HG03045 (cell line): ENCODE measurements at regions not wholly inside any gene's neighbourhood (a gene's known extent, or its start where the extent isn't known, plus 50 kb on each side); places are given as distances from the start of the nearest gene placed in this dataset.

ENCODE experiments used
- ATAC-seq: cut with Tn5 transposase; IDR thresholded peaks from one replicate; pipeline ENCODE4 v1.9.1; 2021; ENCODE audit warnings: mild to moderate bottlenecking, moderate library complexity; ENCODE audit not compliant: unreplicated experiment

DNA sequence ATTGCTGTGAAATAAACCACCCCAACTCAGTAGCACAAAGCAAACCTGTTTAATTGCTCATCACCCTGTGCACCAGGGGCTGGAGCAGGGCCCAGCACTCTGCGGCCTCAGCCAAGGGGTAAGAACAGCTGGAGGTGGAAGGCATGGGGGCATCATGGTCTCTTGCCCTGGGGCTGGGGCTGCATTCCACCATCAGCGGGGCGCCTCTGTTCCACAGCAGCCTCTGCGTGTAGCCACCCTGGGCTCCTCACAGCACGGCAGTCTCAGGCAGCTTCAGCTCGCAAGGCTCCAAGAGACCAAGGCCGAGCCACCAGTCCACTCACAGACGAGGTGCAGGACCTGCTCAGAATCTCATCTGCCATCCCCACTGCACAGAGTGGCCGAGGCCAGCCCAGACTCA lies 630.7 kb downstream of the TBC1D22A start:
- no peak for ATAC-seq

DNA sequence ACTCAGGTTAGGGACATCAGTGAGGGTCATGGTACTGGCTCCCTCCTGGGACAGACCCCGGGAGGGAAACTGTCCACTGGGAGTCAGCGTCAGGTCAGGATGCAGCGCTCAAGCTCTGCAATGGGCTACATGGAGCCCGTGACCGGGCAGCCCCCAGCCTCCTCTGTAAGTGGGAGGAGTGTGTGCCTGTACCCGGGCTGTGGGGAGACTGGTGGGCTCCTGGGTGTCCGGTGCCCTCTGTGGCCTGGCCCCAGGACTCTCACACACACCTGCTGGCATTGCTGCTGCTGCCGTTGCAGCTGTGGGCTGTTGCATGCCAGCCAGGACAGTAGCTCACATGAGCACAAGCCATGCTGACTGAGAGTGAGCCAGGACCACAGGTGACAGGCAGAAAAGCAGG lies 630.3 kb downstream of the TBC1D22A start:
- no peak for ATAC-seq

DNA sequence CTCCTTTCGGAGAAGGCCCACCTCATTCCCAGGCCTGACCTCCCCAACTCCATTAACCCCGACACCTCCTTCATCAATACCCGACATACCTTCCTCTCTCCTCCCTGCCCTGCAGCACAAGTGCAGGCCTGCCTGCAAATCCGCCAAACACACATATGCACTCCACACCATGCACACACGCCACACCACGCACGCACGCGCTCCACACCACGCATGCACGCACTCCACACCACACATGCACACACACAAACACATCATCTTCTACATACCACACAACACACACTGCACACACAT lies 629.6 kb downstream of the TBC1D22A start:
- no peak for ATAC-seq

DNA sequence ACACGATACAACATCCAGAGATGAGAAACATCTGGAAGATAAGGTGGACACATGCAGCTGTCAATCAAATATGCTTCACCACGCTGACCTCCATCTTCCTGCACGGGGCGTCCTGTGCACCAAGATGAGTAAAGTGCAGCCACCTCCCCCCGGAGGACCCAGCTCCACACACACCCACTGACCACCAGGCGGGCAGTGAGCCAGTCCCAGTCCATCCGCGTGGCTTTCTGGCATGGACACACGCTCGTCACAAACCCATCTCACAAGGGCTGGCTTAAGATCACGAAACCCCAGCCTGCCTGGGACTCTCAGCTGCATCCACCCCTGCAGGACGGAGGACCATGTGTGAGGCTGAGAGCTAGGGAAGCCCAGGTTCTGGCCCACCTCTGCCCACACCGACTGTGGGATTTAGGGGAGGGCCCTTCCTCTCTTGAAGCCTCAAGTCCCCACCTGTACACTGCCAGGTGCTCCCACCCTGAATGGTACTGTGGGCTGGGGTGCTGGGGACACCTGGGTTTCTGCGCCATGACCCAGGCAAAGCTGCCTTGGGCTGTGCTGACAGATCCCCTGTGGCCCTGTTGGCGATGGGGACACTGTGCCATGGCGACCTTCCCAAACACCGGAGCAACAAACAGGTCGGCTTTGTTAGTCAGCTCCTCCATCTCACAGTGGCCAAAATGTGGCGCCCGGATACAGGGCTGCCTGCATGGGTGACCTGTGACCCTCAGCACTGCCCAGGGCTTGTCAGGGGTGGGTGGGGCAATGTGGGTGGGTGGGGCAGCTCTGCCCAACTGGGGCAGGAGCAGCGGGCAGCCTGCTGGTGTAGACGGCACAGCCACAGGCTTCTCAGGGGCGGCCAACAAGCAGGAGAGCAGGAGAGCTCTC lies 629.0 kb downstream of the TBC1D22A start:
- no peak for ATAC-seq

DNA sequence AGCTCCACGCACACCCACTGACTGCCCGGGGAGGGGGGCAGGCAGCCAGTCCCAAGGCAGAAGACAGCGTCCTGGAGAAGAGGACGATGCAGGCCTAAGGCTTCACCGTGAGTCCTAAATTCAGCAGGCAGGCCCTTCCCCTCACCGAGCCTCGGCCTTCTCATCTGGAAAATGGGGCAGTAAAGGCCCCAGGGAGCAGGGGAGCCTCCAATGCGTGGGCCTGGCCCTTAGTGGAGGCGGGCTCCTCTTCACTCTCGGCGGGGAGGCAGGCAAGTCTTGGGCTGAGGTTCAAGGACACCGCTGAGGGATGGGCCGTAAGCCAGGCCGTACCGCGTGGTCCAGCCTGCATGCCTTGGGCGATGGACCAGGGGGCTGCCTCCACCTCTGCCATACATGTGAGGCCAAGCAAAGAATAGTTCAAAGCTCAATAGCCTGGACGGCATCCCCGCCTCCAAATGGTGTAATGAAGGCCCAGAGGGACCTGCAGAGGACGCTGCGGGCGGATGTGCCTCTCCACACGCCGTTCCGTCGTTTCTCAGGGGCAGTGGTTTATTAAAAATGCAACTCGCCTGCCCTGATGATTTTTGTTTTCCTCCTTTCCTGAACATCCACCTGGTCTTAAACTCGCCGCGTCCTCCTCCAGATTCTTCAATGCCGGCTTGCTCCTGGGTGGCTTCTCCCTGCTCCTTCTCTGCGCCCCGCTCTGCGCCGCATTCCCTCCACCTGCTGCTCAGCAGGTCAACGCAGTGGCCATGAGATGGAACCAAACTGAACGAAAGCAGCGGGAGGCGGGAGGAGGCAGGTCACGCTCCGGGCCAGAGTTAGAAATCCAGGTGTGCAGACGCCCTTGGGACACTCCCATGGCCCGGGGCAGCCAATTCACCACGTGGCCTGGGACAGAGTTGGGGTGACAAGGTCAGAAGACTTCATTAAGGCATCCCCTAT lies 627.8 kb downstream of the TBC1D22A start:
- ATAC-seq: no peak

DNA sequence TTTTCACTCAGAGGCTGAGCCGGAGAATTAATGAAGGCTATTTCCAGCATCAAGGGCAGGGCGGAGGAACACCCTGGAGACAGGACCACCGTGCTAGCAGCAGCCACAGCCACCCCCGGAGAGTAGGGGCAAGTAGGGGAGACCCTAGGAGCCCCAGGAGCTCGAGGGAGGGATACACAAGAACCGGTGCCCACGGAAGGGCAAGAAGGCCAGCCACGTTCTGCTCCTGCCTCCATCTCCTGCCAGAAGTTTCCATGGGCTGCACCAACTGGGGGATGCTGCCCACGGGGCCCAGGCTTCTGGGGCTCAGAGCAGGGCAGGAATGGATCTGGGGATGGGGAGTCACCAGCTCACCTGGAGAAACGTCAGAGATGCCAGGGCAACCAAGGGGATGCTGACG lies 626.8 kb downstream of the TBC1D22A start:
- no peak for ATAC-seq

DNA sequence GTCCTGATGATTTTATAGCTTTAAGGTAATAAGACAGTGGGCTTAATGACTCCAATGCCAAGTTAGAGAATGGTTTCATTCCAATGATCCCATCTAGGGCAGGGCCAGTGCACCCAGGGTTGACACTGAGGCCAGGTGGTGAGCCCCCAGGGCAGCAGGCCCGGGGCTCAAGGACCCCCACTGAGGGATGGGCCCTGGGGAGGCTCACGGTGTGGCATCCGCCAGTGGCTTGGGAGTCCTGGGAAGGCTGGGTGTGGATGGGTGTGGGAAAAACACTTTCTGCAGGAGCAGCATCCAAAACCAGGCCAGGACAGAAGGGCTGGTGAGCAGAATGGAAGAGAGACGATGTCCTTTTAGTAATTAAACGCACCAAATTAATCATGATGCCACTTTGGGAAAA lies 626.3 kb downstream of the TBC1D22A start:
- ATAC-seq: no peak

DNA sequence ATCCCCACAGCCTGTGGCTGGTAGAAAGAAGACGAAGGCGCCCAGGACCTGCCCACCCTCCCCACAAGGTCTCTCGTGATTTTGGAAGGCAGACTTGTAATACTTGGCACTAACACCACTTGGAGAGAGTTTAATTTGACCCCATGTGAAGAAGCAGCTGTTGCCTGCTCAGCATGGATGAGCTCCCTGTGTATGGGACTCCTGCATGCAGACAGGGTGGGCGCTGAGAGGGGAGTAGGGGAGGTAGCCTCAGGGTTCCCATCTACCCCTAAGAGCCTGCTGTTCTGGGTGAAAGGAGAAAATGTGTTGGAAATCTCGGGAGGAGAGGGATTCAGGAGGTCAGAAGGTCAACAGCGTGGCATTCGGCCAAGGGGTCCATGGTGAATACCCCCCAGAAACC lies 625.9 kb downstream of the TBC1D22A start:
- ATAC-seq: no peak

DNA sequence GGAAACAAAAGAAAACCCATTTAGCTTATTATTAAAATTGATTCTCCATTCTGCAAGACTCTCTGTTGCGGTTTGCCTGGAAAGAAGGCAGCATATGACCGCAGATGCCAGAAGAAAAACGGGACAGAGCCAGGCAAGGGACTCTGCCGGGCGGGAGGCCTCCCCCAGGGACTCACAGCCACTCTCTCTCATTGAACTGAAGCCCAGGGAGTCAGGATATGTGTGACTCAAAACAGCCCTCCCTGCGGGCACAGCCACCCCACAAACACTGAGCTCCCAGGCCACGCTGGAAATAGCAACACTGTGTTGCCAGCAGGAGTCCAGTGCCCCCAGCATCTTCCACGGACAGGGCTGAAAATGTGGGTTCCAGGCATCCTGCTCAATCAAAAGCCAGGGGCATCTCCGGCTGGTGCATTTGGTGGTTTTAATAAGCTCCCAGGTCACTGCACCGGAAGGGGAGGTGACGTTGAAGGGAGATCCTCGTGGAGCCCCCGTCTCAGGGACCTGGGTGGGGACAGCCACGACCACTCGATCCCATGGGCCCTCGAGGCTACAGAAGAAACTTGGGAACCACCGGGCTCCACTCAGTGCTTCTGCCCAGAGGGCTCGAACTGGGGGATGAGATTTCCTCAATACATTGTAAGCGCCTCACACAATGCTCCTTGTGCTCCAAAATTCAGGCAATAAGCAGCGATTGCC lies 624.5 kb downstream of the TBC1D22A start:
- no peak for ATAC-seq

DNA sequence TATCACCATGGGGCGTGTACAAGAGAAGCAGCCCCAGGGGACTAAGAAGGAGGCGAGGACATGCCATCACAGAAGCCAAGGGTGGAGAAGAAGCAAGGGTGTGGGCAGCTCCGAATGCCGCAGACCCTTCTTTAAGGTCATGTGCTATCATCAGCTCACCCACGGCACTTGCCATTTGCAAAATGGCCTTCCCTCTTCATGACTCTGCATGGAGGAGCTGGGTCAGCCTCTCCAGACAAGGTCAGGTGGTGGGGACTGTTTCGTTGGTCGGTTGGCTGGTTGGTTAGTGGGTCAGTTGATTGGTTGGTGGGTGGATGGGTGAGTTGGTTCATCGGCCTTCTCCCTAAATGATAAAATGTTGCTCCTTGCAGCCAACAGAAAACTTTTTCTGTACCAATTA lies 622.5 kb downstream of the TBC1D22A start:
- ATAC-seq: no peak

DNA sequence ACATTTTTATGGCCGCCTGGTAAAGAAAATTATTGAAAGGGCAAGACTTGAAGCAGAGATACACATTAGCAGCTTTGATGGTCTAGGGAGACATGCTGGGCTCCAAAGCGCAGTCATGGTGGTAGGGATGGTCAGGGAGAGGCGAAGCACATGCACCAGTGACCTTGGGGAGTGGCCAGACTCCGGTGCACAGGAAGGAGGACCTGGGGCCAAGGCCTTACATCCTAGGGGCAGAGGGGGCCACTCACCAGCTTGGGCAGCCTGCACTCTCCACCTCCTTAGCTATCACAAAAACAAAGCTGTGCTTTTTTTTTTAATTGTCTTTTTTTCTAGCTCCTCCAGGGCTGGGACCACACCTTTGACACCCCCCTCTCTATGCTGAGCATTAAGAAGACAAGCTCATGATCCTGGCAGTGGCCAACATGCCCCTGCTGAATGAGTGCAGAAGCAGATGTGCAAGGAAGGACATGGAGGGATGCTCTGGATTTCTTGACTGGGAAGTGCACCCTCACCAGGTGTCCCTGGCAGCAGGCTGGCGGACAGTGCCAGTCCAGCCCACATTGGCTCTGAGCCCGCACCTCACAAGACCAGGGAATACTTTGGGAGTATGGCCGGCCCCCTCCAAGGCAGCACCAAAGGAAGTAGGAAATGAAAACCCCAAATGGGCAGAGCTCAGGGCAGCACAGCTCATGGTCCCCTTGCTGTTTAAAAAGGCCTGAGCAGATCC lies 619.9 kb downstream of the TBC1D22A start:
- ATAC-seq: no peak

DNA sequence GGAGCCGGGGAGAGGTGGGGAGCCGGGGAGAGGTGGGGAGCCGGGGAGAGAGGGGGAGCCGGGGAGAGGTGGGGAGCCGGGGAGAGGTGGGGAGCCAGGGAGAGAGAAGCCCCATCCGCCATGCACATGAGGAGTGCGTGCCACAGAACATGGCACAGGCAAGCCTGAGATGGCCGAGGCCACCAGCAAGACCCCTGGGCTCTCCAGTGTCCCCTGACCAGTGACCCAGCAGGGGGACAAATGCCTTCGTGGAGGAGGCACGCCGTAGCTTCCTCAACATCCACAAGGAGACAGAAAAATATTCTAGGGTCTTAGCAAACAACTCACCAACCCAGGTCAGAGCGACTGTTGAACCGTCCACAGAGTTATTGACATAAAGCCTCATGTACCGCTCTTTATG lies 618.8 kb downstream of the TBC1D22A start:
- ATAC-seq: no peak

DNA sequence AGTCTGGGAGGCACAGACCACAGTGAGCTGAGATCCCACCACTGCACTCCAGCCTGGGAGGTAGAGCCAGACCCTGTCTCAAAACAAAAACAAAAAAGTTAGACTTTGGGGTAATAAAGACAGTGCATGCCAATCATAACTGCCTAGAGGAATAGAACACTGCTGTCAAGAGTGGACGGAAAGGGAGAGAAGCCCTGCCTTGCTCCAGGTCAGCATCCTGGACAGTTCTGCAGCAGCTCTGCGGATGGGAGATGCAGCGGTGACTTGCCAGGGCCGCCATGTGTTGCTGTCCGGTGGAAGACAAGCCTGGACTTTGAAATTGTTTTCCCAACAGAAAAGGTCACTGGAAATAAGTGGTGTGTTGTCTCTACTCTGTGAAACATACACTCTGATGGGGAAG lies 618.2 kb downstream of the TBC1D22A start:
- no peak for ATAC-seq

DNA sequence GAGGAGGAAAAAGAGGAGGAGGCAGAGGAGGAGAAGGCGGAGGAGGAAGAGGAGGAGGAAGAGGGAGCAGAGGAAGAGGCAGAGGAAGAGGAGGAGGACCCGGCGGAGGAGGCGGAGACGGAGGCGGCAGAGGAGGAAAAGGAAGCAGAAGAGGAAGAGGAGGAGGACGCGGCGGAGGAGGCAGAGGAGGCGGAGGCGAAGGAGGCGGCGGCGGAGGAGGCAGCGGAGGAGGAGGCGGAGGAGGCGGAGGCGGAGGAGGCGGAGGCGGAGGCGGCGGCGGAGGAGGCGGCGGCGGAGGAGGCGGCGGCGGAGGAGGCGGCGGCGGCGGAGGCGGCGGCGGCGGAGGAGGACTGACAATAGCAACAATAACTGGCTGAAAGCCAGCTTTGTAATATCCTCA lies 616.6 kb downstream of the TBC1D22A start:
- ATAC-seq: no peak

DNA sequence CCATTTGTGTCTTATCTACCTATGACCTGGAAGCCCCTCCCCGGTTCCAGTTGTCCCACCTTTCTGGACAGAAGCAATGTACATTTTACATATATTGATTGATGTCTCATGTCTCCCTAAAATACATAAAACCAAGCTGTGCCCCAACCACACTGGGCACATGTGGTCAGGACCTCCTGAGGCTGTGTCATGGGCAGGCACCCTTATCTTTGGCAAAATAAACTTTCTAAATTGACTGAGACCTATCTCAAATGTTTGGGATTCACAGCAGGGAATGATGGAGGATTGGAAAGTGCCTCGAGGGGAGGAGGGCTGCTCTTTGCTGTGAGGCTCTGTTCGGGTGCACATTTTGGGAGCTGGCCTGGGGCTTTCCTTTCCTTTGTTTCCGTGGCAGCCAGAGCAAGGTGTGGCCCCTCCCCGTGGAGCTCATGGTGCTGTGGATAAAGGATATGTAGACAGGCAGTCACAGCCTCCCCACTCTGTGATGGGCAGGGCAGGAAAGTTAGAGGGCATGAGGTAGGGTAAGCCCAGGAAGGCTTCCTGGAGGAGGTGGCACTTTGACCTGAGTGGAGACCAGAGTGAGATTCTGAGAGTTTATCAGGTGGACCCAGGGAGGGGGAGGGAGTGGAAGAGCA lies 615.6 kb downstream of the TBC1D22A start:
- ATAC-seq: no peak

DNA sequence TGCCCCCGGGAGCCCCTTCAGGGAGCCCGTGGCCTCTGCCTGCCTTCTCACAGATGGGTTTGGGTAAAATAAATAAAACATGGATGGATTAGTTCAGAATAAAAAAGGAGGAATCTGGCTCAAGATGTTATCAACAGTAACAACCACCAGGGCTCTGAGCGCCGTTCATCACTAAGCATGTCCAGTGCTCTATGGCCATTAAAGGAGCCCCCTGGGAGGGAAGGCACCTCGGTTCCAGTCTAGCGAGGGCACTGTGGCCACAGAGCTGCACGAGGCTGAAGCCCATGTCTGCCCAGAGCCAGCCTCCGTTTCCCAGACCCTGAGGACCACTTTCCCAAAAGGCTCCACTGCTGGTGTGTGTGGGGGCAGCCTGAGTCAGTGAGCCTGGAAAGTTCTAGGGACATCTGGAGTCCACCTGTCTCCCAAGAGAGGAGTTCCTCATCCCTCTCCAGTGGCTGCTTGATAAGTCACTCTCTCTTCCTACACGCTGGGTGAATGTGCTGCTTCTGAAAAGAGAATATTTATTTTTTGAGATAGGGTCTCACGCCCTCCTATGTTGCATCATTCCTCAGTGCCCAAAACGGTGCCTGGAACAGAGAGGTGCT lies 614.6 kb downstream of the TBC1D22A start:
- no peak for ATAC-seq

DNA sequence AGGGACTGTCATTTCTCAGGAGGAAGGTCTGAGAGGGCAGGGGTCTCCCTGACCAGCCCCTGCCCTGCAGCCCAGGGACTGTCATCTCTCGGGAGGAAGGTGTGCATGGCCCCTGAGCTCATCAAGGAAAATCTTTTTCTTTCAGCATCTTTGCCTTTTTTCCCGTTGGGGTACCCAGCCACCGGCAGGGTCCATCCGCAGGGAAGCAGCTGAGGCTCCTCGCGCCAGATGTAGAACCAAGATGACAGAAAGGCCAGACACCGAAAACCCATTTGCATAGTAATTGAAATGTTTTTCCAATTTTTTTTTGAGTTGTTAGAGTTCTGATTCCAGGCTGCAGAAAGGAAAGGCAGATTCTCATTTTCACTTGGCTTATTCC lies 613.9 kb downstream of the TBC1D22A start:
- ATAC-seq: no peak

DNA sequence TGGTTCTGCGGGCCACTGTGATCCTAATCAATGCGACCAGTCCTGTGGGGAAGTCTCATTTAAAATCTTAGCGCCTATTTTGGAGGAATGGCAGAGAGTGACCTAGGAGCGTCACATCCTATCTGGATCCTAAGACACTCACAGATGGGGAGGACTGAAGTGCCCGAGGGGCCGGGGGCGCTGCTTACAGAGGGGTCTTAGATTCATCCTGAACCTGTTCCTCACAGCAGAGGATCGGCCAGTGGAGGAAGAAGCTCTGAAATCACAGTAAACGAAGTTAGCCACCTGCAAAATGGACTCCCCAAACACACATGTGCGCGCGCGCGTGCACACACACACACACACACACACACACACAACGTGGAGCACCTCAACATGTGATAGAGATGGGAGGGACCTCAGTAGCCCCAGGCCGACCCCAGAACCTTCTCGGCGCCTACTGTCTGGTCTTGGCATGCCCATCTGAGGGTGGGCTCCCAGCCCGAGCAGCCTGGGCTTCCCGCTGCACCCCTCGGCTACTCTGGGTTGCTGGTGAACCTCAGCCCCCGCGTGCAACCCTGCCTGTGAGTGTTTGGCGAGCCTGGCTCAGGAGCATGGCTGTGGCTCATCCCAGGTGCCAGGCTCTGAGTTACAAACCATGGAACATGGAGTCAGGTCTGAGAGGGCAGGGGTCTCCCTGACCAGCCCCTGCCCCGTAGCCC lies 613.3 kb downstream of the TBC1D22A start:
- no peak for ATAC-seq

DNA sequence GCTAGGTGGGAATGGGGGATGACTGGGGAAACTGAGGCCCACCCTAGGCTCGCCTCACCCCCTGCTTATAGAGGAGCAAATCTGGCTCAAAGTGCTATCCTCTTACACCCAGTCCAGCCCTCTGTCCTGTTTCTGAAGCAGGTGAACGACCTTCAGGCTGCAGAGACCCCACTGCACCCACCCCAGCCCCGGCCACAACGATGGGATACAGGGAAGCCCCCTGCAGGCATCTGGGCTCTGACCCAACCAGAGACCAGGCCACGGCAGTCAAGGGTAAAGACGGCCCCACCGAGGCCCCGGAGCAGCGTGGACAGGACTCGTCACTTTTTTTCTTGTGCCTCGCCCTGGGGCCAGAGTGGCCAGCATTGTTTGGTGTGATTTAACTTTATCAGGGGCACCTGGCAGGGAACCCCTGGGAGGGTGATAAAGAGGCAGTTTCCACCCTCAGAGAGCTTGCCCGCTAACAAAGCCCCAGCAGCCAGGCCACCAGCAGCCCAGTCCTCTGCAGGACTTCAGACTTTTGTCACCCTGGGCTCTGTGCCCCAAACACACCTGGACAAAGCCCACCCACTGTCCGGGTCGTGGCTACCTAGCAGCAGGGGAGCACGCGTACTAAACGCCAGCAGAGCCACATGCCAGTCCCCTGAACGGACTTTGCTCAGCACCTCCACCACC lies 612.6 kb downstream of the TBC1D22A start:
- no peak for ATAC-seq
